Tibial nerve (tissue), 4 donors: ENCODE measurements at regions not wholly inside any gene's neighbourhood (a gene's known extent, or its start where the extent isn't known, plus 50 kb on each side); places are given as distances from the start of the nearest gene placed in this dataset.

Experiments used
- EP300 ChIP-seq, 2 donors: sonication (generic); formaldehyde crosslinking; IDR thresholded peaks; one replicate each; pipeline ENCODE4 v1.6.1; 2017; ENCODE audit warnings: antibody characterized with exemption in 2 of 2, mild to moderate bottlenecking in 1 of 2
- TF ChIP-seq, protein P1 (sequence below), 5 experiments: fragments of 200-600 bp in 3 of 5; fragments of 450-650 bp in 2 of 5; sonication (generic) in 3 of 5; IDR thresholded peaks; one replicate each; pipeline ENCODE4 v1.5.1; 2016 to 2019; ENCODE audit warnings: antibody characterized with exemption in 5 of 5, mild to moderate bottlenecking in 3 of 5, moderate library complexity in 2 of 5

DNA sequence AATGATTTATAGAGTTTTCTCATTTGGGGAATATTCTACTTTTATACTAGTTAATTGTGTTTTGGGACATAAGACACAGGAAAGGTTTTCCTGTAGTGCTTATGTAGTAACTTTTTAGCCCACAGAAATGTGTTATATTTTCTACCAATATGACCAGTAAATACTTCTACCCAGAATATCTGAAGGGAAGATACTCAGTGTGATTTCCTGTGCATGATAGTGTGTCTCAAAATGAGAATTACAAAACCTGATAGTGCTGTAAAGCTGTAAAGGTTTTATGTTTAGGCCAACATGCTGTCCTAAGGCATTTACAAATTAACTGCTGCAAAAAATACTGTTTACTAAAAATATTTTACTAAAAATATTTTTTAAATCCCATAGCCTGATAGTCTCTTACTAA lies 126.8 kb downstream of the RXFP2 start:
- no peak for TF ChIP-seq EP300 (IDR thresholded peaks at IDR 0.05)
- TF ChIP-seq, protein P1, sequence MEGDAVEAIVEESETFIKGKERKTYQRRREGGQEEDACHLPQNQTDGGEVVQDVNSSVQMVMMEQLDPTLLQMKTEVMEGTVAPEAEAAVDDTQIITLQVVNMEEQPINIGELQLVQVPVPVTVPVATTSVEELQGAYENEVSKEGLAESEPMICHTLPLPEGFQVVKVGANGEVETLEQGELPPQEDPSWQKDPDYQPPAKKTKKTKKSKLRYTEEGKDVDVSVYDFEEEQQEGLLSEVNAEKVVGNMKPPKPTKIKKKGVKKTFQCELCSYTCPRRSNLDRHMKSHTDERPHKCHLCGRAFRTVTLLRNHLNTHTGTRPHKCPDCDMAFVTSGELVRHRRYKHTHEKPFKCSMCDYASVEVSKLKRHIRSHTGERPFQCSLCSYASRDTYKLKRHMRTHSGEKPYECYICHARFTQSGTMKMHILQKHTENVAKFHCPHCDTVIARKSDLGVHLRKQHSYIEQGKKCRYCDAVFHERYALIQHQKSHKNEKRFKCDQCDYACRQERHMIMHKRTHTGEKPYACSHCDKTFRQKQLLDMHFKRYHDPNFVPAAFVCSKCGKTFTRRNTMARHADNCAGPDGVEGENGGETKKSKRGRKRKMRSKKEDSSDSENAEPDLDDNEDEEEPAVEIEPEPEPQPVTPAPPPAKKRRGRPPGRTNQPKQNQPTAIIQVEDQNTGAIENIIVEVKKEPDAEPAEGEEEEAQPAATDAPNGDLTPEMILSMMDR (IDR thresholded peaks at IDR 0.05), result no peak
